HCT116 (cell line): ENCODE measurements at regions not wholly inside any gene's neighbourhood (a gene's known extent, or its start where the extent isn't known, plus 50 kb on each side); places are given as distances from the start of the nearest gene placed in this dataset.

Experiments
- ATAC-seq: fragments of 200-7000 bp; cut with Tn5 transposase; 2 replicates; pipeline ENCODE4 v1.9.1; 2020; ENCODE audit warnings: mild to moderate bottlenecking, moderate library complexity
- BruUV-seq: library from RNA; stranded (reverse); fragments of 400-500 nt; replicated peaks from 2 replicates; lab custom pipeline; 2021; lab: Mats Ljungman, UMichigan
- CTCF ChIA-PET: fragments of 300-600 bp; sonication (Branson Sonifier 250); formaldehyde crosslinking; loops from one replicate; lab custom pipeline; 2021; ENCODE audit warnings: antibody characterized with exemption; lab: Charles Lee
- POLR2A ChIA-PET: fragments of 300-600, 350-600 bp; sonication (Branson Sonifier 250); formaldehyde crosslinking; loops from one replicate; lab custom pipeline; 2021; ENCODE audit warnings: antibody characterized with exemption; lab: Charles Lee
- RAD21 ChIA-PET, 2 experiments: fragments of 300-600 bp; sonication (Branson Sonifier 250); formaldehyde crosslinking; loops; one replicate each; lab custom pipeline; 2023; ENCODE audit warnings: low total read pairs in 2 of 2; ENCODE audit not compliant: uncharacterized antibody in 2 of 2, unreplicated experiment in 2 of 2, low non-redundant PET in 1 of 2; lab: Charles Lee
- DNase-seq: peaks from one replicate; pipeline ENCODE4 v3.0.0-alpha.2; 2010; ENCODE audit warnings: low read depth, low spot score
- H2AFZ ChIP-seq: fragments of 200-600 bp; shearing (Covaris generic), sonication (generic); 2 replicates; pipeline ENCODE4 v1.6.1; 2017; ENCODE audit warnings: low read depth, mixed run types, mixed read lengths, antibody characterized with exemption, low read length; ENCODE audit not compliant: poor library complexity, severe bottlenecking
- H3K27ac ChIP-seq: 2 replicates; pipeline ENCODE4 v1.5.1; 2012; ENCODE audit warnings: low read depth, low read length
- H3K27me3 ChIP-seq: fragments of 200-600 bp; sonication (generic); 2 replicates; pipeline ENCODE4 v1.6.1; 2016; ENCODE audit warnings: mixed run types, low read length, mixed read lengths; ENCODE audit not compliant: insufficient read depth
- H3K36me3 ChIP-seq, 2 experiments: fragments of 200-500 bp in 1 of 2; fragments of 200-600 bp in 1 of 2; sonication (Bioruptor generic) in 1 of 2; sonication (generic) in 1 of 2; 2 replicates each; pipeline versions ENCODE4 v1.5.1 to v1.6.1; 2014 to 2016; ENCODE audit warnings: low read length in 2 of 2, inconsistent platforms in 1 of 2, mixed read lengths in 1 of 2, mixed run types in 1 of 2; ENCODE audit not compliant: insufficient read depth in 2 of 2, control insufficient read depth in 1 of 2
- H3K4me1 ChIP-seq, 2 experiments: fragments of 200-600 bp in 1 of 2; sonication (generic) in 1 of 2; 2 replicates each; pipeline versions ENCODE4 v1.5.1 to v1.6.1; 2012 to 2017; ENCODE audit warnings: low read length in 2 of 2, inconsistent platforms in 1 of 2, mild to moderate bottlenecking in 1 of 2, mixed read lengths in 1 of 2, mixed run types in 1 of 2, moderate library complexity in 1 of 2; ENCODE audit not compliant: insufficient read depth in 2 of 2, control insufficient read depth in 1 of 2
- H3K4me2 ChIP-seq: fragments of 200-600 bp; sonication (generic); 2 replicates; pipeline ENCODE4 v1.6.1; 2017; ENCODE audit warnings: mixed run types, low read length, mixed read lengths
- H3K4me3 ChIP-seq, 2 experiments: fragments of 200-600 bp in 1 of 2; sonication (generic) in 1 of 2; replicated peaks in 1 of 2; 2 replicates each; pipeline ENCODE4 v1.5.1; 2011 to 2016; ENCODE audit warnings: low read length in 2 of 2, control low read depth in 1 of 2, low read depth in 1 of 2, mild to moderate bottlenecking in 1 of 2, mixed read lengths in 1 of 2, mixed run types in 1 of 2
- H3K79me2 ChIP-seq: fragments of 200-600 bp; sonication (generic); 2 replicates; pipeline ENCODE4 v1.6.1; 2017; ENCODE audit warnings: mild to moderate bottlenecking, mixed run types, low read length, moderate library complexity, mixed read lengths; ENCODE audit not compliant: insufficient read depth
- H3K9ac ChIP-seq: fragments of 200-600 bp; sonication (generic); 2 replicates; pipeline ENCODE4 v1.6.1; 2016; ENCODE audit warnings: low read length, mixed read lengths
- H3K9me2 ChIP-seq: fragments of 200-600 bp; sonication (generic), shearing (Covaris generic); 2 replicates; pipeline ENCODE4 v1.6.1; 2017; ENCODE audit warnings: mixed run types, mild to moderate bottlenecking, moderate library complexity; ENCODE audit not compliant: insufficient read depth
- H3K9me3 ChIP-seq, 2 experiments: fragments of 200-500 bp in 1 of 2; fragments of 200-600 bp in 1 of 2; sonication (Bioruptor generic) in 1 of 2; sonication (generic) in 1 of 2; 2 replicates each; pipeline ENCODE4 v1.6.1; 2014 to 2017; ENCODE audit warnings: low read length in 2 of 2, mixed read lengths in 2 of 2, inconsistent platforms in 1 of 2, low read depth in 1 of 2, mild to moderate bottlenecking in 1 of 2, mixed run types in 1 of 2, moderate library complexity in 1 of 2; ENCODE audit not compliant: control insufficient read depth in 1 of 2, insufficient read depth in 1 of 2
- H4K20me1 ChIP-seq: fragments of 200-600 bp; sonication (generic), shearing (Covaris generic); 2 replicates; pipeline ENCODE4 v1.6.1; 2017; ENCODE audit warnings: mixed run types, mild to moderate bottlenecking, moderate library complexity; ENCODE audit not compliant: insufficient read depth
- CBX3 ChIP-seq: IDR thresholded peaks from 2 replicates; pipeline ENCODE4 v1.6.1; 2012; ENCODE audit warnings: low read depth
- CEBPB ChIP-seq: IDR thresholded peaks from 2 replicates; pipeline ENCODE4 v1.6.1; 2012; ENCODE audit warnings: low read depth
- EGR1 ChIP-seq: IDR thresholded peaks from 2 replicates; pipeline ENCODE4 v1.6.1; 2012; ENCODE audit warnings: low read depth
- EZH2 ChIP-seq: fragments of 200-600 bp; sonication (generic); IDR thresholded peaks from 2 replicates; pipeline ENCODE4 v1.6.1; 2017; ENCODE audit warnings: antibody characterized with exemption, mixed run types
- EZH2phosphoT487 ChIP-seq: fragments of 200-600 bp; IDR thresholded peaks from 2 replicates; pipeline ENCODE4 v1.6.1; 2018; ENCODE audit warnings: antibody characterized with exemption, borderline replicate concordance
- FOSL1 ChIP-seq: IDR thresholded peaks from 2 replicates; pipeline ENCODE4 v1.6.1; 2012; ENCODE audit warnings: low read depth
- JUND ChIP-seq: IDR thresholded peaks from 2 replicates; pipeline ENCODE4 v1.6.1; 2012
- POLR2A ChIP-seq: IDR thresholded peaks from 2 replicates; pipeline ENCODE4 v1.7.0; 2011; ENCODE audit warnings: borderline replicate concordance; ENCODE audit not compliant: insufficient read depth, insufficient read length; ENCODE audit errors: extremely low read depth
- POLR2AphosphoS5 ChIP-seq: IDR thresholded peaks from 2 replicates; pipeline ENCODE4 v1.6.1; 2011; ENCODE audit warnings: mild to moderate bottlenecking, low read depth, low read length, moderate library complexity
- RAD21 ChIP-seq: IDR thresholded peaks from 2 replicates; pipeline ENCODE4 v1.6.1; 2012; ENCODE audit warnings: low read depth, mild to moderate bottlenecking
- SP1 ChIP-seq: IDR thresholded peaks from 2 replicates; pipeline ENCODE4 v1.6.1; 2012; ENCODE audit warnings: low read depth
- SRF ChIP-seq: IDR thresholded peaks from 2 replicates; pipeline ENCODE4 v1.6.1; 2012; ENCODE audit warnings: low read depth
- TCF7L2 ChIP-seq: IDR thresholded peaks from 2 replicates; pipeline ENCODE4 v1.7.0; 2011; ENCODE audit warnings: borderline replicate concordance, inconsistent platforms; ENCODE audit not compliant: insufficient read depth, insufficient read length; ENCODE audit errors: extremely low read depth
- YY1 ChIP-seq: IDR thresholded peaks from 2 replicates; pipeline ENCODE4 v1.6.1; 2011; ENCODE audit warnings: low read length, low read depth, moderate library complexity, mild to moderate bottlenecking; ENCODE audit not compliant: insufficient replicate concordance; ENCODE audit errors: extremely low read depth
- intact Hi-C: fragments of 100-400 bp; cut with micrococcal nuclease; formaldehyde crosslinking; loops from 2 replicates; pipeline ENCODE4 v1.10.0; 2022
- TF ChIP-seq, protein P1 (sequence below), 3 experiments: fragments of 200-600 bp in 1 of 3; sonication (generic) in 1 of 3; IDR thresholded peaks in 2 of 3; conservative IDR thresholded peaks in 1 of 3; 2 replicates each; pipeline ENCODE4 v1.5.1; 2012 to 2017; ENCODE audit warnings: low read depth in 2 of 3, low read length in 2 of 3, antibody characterized with exemption in 1 of 3, borderline replicate concordance in 1 of 3, control low read depth in 1 of 3, mild to moderate bottlenecking in 1 of 3, mixed read lengths in 1 of 3, mixed run types in 1 of 3, moderate library complexity in 1 of 3; ENCODE audit not compliant: insufficient read depth in 1 of 3
- TF ChIP-seq, protein P2 (sequence below): IDR thresholded peaks from 2 replicates; pipeline ENCODE4 v1.6.1; 2011; ENCODE audit warnings: mild to moderate bottlenecking, low read length, moderate library complexity; ENCODE audit not compliant: insufficient replicate concordance; ENCODE audit errors: extremely low read depth
- TF ChIP-seq, protein P3 (sequence below): IDR thresholded peaks from 2 replicates; pipeline ENCODE4 v1.6.1; 2012
- TF ChIP-seq, protein P4 (sequence below): IDR thresholded peaks from 2 replicates; pipeline ENCODE4 v1.6.1; 2012; ENCODE audit warnings: low read depth

DNA sequence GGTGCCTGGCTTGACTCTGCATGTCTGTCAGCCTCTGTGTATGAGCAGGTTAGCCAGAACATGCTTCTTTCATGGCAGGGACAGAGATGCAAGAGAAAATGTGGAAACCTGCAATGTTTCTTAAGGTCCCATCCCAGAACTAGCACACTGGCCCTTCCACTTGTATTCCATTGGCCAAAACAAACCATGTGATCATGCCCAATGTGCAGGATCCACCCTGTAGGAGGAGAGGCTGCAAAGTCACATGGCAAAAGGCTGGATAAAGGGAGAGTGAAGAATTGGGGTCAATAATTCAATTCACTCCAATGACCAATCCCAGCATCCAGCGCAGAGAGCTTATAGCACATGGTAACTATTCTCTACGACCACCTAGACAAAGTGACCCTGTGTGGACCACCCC, 405.5 kb downstream of the MIAT start:
- Histone ChIP-seq H3K9me2 (no peaks in the 10 kb centered on the region), H3K27ac (no peak overlapping the region), H3K9me3 (no peaks in the 10 kb centered on the region), H3K36me3 (no peaks in the 10 kb centered on the region), H3K79me2 (no peaks in the 10 kb centered on the region), H4K20me1 (no peaks in the 10 kb centered on the region), H3K4me2 (no peak overlapping the region), H3K27me3 (peaks cover 75% of the 10 kb centered on the region), H3K9ac (no peak overlapping the region), H2AFZ (no peak overlapping the region), H3K4me3 (no peak overlapping the region), H3K4me1 (no peaks in the 10 kb centered on the region)
- DNase-seq (no peak), ATAC-seq (no peak)
- ChIA-PET POLR2A (no interaction called here), CTCF (no interaction called here), RAD21 (no interaction called here)
- TF ChIP-seq POLR2A (no peak), SRF (no peak), CEBPB (no peak), EGR1 (no peak), CBX3 (no peak), POLR2AphosphoS5 (no peak), JUND (no peak), EZH2 (no peak), EZH2phosphoT487 (no peak), YY1 (no peak), FOSL1 (no peak), TCF7L2 (no peak), SP1 (no peak), RAD21 (no peak)
- TF ChIP-seq, protein P1, sequence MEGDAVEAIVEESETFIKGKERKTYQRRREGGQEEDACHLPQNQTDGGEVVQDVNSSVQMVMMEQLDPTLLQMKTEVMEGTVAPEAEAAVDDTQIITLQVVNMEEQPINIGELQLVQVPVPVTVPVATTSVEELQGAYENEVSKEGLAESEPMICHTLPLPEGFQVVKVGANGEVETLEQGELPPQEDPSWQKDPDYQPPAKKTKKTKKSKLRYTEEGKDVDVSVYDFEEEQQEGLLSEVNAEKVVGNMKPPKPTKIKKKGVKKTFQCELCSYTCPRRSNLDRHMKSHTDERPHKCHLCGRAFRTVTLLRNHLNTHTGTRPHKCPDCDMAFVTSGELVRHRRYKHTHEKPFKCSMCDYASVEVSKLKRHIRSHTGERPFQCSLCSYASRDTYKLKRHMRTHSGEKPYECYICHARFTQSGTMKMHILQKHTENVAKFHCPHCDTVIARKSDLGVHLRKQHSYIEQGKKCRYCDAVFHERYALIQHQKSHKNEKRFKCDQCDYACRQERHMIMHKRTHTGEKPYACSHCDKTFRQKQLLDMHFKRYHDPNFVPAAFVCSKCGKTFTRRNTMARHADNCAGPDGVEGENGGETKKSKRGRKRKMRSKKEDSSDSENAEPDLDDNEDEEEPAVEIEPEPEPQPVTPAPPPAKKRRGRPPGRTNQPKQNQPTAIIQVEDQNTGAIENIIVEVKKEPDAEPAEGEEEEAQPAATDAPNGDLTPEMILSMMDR (IDR thresholded peaks at IDR 0.05 in 2 of 3, conservative IDR thresholded peaks at IDR 0.05 in 1 of 3; ENCODE audit: borderline replicate concordance in 1 of 3, insufficient read depth in 1 of 3, low read depth in 2 of 3, low read length in 2 of 3): no peak
- TF ChIP-seq, protein P2, sequence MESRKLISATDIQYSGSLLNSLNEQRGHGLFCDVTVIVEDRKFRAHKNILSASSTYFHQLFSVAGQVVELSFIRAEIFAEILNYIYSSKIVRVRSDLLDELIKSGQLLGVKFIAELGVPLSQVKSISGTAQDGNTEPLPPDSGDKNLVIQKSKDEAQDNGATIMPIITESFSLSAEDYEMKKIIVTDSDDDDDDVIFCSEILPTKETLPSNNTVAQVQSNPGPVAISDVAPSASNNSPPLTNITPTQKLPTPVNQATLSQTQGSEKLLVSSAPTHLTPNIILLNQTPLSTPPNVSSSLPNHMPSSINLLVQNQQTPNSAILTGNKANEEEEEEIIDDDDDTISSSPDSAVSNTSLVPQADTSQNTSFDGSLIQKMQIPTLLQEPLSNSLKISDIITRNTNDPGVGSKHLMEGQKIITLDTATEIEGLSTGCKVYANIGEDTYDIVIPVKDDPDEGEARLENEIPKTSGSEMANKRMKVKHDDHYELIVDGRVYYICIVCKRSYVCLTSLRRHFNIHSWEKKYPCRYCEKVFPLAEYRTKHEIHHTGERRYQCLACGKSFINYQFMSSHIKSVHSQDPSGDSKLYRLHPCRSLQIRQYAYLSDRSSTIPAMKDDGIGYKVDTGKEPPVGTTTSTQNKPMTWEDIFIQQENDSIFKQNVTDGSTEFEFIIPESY: no peak
- TF ChIP-seq, protein P3, sequence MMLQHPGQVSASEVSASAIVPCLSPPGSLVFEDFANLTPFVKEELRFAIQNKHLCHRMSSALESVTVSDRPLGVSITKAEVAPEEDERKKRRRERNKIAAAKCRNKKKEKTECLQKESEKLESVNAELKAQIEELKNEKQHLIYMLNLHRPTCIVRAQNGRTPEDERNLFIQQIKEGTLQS: no peak
- TF ChIP-seq, protein P4, sequence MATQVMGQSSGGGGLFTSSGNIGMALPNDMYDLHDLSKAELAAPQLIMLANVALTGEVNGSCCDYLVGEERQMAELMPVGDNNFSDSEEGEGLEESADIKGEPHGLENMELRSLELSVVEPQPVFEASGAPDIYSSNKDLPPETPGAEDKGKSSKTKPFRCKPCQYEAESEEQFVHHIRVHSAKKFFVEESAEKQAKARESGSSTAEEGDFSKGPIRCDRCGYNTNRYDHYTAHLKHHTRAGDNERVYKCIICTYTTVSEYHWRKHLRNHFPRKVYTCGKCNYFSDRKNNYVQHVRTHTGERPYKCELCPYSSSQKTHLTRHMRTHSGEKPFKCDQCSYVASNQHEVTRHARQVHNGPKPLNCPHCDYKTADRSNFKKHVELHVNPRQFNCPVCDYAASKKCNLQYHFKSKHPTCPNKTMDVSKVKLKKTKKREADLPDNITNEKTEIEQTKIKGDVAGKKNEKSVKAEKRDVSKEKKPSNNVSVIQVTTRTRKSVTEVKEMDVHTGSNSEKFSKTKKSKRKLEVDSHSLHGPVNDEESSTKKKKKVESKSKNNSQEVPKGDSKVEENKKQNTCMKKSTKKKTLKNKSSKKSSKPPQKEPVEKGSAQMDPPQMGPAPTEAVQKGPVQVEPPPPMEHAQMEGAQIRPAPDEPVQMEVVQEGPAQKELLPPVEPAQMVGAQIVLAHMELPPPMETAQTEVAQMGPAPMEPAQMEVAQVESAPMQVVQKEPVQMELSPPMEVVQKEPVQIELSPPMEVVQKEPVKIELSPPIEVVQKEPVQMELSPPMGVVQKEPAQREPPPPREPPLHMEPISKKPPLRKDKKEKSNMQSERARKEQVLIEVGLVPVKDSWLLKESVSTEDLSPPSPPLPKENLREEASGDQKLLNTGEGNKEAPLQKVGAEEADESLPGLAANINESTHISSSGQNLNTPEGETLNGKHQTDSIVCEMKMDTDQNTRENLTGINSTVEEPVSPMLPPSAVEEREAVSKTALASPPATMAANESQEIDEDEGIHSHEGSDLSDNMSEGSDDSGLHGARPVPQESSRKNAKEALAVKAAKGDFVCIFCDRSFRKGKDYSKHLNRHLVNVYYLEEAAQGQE: no peak
- no TSS peak for BruUV-seq
- intact Hi-C loops: no loop called here
